Astrocyte (in vitro differentiated cells and primary cell): ENCODE measurements at regions not wholly inside any gene's neighbourhood (a gene's known extent, or its start where the extent isn't known, plus 50 kb on each side); places are given as distances from the start of the nearest gene placed in this dataset.

Experiments used
- CTCF ChIP-seq: IDR thresholded peaks from 2 replicates; pipeline ENCODE4 v1.5.1; 2011; ENCODE audit warnings: low read depth, mild to moderate bottlenecking, inconsistent platforms, low read length, moderate library complexity; ENCODE audit not compliant: insufficient read depth
- EZH2 ChIP-seq: IDR thresholded peaks from 2 replicates; pipeline ENCODE4 v1.6.1; 2012; ENCODE audit warnings: mild to moderate bottlenecking, low read length, inconsistent platforms; ENCODE audit not compliant: insufficient read depth

DNA sequence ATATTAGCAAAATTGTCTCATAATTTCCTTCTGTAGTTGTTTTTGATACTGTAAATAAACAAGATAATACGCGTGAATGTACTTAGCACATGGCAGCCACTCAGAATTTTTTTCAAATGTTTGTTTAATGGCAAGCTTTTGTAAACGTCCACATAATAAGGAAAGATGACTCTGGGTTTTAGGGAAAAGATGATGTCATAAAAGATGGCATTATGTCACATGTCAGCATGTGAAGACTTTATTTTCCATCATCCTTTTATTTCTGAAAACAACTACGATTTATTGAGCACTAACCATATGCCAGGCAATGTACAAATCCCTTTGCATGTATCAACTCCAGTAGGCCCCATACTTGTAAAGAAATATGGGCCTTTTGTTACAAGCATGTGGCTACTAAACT lies 139.9 kb downstream of the C11orf91 start:
- TF ChIP-seq CTCF (no peak), EZH2 (no peak)
